DOHH2 (cell line): ENCODE measurements at regions not wholly inside any gene's neighbourhood (a gene's known extent, or its start where the extent isn't known, plus 50 kb on each side); places are given as distances from the start of the nearest gene placed in this dataset.

Experiments used
- H3F3A ChIP-seq: fragments of 200-600 bp; sonication (generic), shearing (Covaris generic); 2 replicates; pipeline ENCODE4 v1.6.0; 2016; ENCODE audit warnings: antibody characterized with exemption, mild to moderate bottlenecking; ENCODE audit not compliant: control insufficient read depth, insufficient read depth
- H3K27ac ChIP-seq: fragments of 200-600 bp; sonication (generic); 2 replicates; pipeline ENCODE4 v1.5.1; 2014; ENCODE audit warnings: low read depth, mild to moderate bottlenecking, low read length, moderate library complexity
- H3K27me3 ChIP-seq: fragments of 200-600 bp; sonication (generic); 2 replicates; pipeline ENCODE4 v1.6.1; 2014; ENCODE audit warnings: mild to moderate bottlenecking, low read length, mixed read lengths; ENCODE audit not compliant: control insufficient read depth
- H3K36me3 ChIP-seq: fragments of 200-600 bp; sonication (generic); 2 replicates; pipeline ENCODE4 v1.6.1; 2014; ENCODE audit warnings: mild to moderate bottlenecking, low read length, moderate library complexity, mixed read lengths; ENCODE audit not compliant: control insufficient read depth
- H3K4me1 ChIP-seq: fragments of 200-600 bp; sonication (generic); 2 replicates; pipeline ENCODE4 v1.6.1; 2014; ENCODE audit warnings: mild to moderate bottlenecking, low read length, mixed read lengths; ENCODE audit not compliant: control insufficient read depth
- H3K4me2 ChIP-seq: fragments of 200-600 bp; sonication (generic); 2 replicates; pipeline ENCODE4 v1.6.0; 2014; ENCODE audit warnings: mild to moderate bottlenecking, low read length, moderate library complexity
- H3K4me3 ChIP-seq: fragments of 200-600 bp; sonication (generic); 2 replicates; pipeline ENCODE4 v1.5.1; 2014; ENCODE audit warnings: mild to moderate bottlenecking, low read length, mixed read lengths
- H3K79me2 ChIP-seq: fragments of 200-600 bp; sonication (generic); 2 replicates; pipeline ENCODE4 v1.6.1; 2014; ENCODE audit warnings: mild to moderate bottlenecking, low read length, mixed read lengths; ENCODE audit not compliant: control insufficient read depth
- H3K9me2 ChIP-seq: fragments of 200-600 bp; sonication (generic); replicated peaks from 2 replicates; pipeline ENCODE4 v1.6.1; 2014; ENCODE audit warnings: mild to moderate bottlenecking, low read length, mixed read lengths; ENCODE audit not compliant: control insufficient read depth
- H3K9me3 ChIP-seq: fragments of 200-600 bp; sonication (generic); 2 replicates; pipeline ENCODE4 v1.6.1; 2014; ENCODE audit warnings: antibody characterized with exemption, low read length, mixed read lengths; ENCODE audit not compliant: control insufficient read depth, insufficient read depth
- H4K20me1 ChIP-seq: fragments of 200-600 bp; sonication (generic); 2 replicates; pipeline ENCODE4 v1.6.0; 2014; ENCODE audit warnings: low read depth, mild to moderate bottlenecking, antibody characterized with exemption, low read length, moderate library complexity; ENCODE audit not compliant: control insufficient read depth, insufficient read depth
- CTCF ChIP-seq: fragments of 200-600 bp; sonication (generic); IDR thresholded peaks from one replicate; pipeline ENCODE4 v1.5.1; 2014; ENCODE audit warnings: antibody characterized with exemption, mild to moderate bottlenecking, low read depth, low read length; ENCODE audit not compliant: poor library complexity, severe bottlenecking
- EZH2phosphoT487 ChIP-seq: fragments of 200-600 bp; sonication (generic); IDR thresholded peaks from 2 replicates; pipeline ENCODE4 v1.6.1; 2017; ENCODE audit warnings: borderline replicate concordance, mild to moderate bottlenecking, antibody characterized with exemption, low read length, moderate library complexity, mixed read lengths

GRCh38 chr10:108362296-108362695, 1197.8 kb upstream of the SORCS1 start:
- no peaks in the 10 kb centered on the region for H3K9me2 ChIP-seq

DNA sequence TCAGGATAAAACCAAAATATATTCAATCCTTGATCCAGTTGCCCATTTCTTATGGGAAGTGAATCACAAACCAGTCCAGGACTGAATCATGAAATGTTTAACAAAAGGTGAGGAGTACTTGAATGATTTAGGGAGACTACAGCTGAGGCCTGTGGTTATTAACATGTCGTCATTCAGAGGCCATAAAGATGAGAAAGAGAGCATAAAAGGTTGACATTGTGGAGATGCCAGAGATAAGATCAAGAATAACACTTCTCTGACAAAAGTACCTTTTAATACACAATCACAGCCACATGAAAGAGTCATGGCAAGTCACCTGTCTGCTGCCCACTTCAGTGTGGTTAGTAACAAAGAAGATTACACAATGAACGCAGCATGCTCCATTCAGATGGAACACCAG, 1195.7 kb upstream of the SORCS1 start:
- no peak overlapping the region for H3K4me2 ChIP-seq
- no peak overlapping the region for H3K27ac ChIP-seq

More at GRCh38 chr10:108362296-108362695, 1197.8 kb upstream of the SORCS1 start:
- Histone ChIP-seq H3K79me2 (no peaks in the 10 kb centered on the region), H3K4me3 (no peak overlapping the region), H3K9me3 (no peaks in the 10 kb centered on the region), H3K4me1 (no peaks in the 10 kb centered on the region), H3K4me2 (no peak overlapping the region), H3F3A (no peaks in the 10 kb centered on the region), H4K20me1 (no peaks in the 10 kb centered on the region), H3K36me3 (no peaks in the 10 kb centered on the region), H3K27me3 (no peaks in the 10 kb centered on the region), H3K27ac (no peak overlapping the region)
- no peak for TF ChIP-seq EZH2phosphoT487
- no peak for TF ChIP-seq CTCF

GRCh38 chr10:108358912-108359311, 1194.4 kb upstream of the SORCS1 start:
- H3K4me2 ChIP-seq = no peak overlapping the region
- H3K4me1 ChIP-seq = no peaks in the 10 kb centered on the region
- no peaks in the 10 kb centered on the region for H3K9me2 ChIP-seq
- H4K20me1 ChIP-seq = no peaks in the 10 kb centered on the region
- no peaks in the 10 kb centered on the region for H3K27me3 ChIP-seq
- H3K36me3 ChIP-seq = no peaks in the 10 kb centered on the region
- TF ChIP-seq CTCF = no peak
- no peak for TF ChIP-seq EZH2phosphoT487
- no peak overlapping the region for H3K4me3 ChIP-seq
- no peak overlapping the region for H3K27ac ChIP-seq
- no peaks in the 10 kb centered on the region for H3F3A ChIP-seq
- H3K9me3 ChIP-seq = no peaks in the 10 kb centered on the region
- H3K79me2 ChIP-seq = no peaks in the 10 kb centered on the region

More for the DNA sequence above, 1195.7 kb upstream of the SORCS1 start:
- no peak overlapping the region for H3K4me3 ChIP-seq
- TF ChIP-seq EZH2phosphoT487 (no peak), CTCF (no peak)
- no peaks in the 10 kb centered on the region for H3K9me2 ChIP-seq
- H3K27me3 ChIP-seq = no peaks in the 10 kb centered on the region
- no peaks in the 10 kb centered on the region for H3K36me3 ChIP-seq
- no peaks in the 10 kb centered on the region for H3K4me1 ChIP-seq
- no peaks in the 10 kb centered on the region for H3K9me3 ChIP-seq
- no peaks in the 10 kb centered on the region for H3K79me2 ChIP-seq
- no peaks in the 10 kb centered on the region for H4K20me1 ChIP-seq
- H3F3A ChIP-seq = no peaks in the 10 kb centered on the region

- H3K36me3 ChIP-seq = no peaks in the 10 kb centered on the region
- H3F3A ChIP-seq = no peaks in the 10 kb centered on the region
- no peaks in the 10 kb centered on the region for H3K9me3 ChIP-seq
- no peaks in the 10 kb centered on the region for H3K4me1 ChIP-seq
- no peak for TF ChIP-seq CTCF
- TF ChIP-seq EZH2phosphoT487 = no peak
- no peak overlapping the region for H3K4me2 ChIP-seq
- no peak overlapping the region for H3K4me3 ChIP-seq
- no peaks in the 10 kb centered on the region for H3K79me2 ChIP-seq
- H3K27me3 ChIP-seq = no peaks in the 10 kb centered on the region
- no peaks in the 10 kb centered on the region for H3K9me2 ChIP-seq
- H3K27ac ChIP-seq = no peak overlapping the region
- no peaks in the 10 kb centered on the region for H4K20me1 ChIP-seq
Observed at GRCh38 chr10:108352771-108353170, 1188.3 kb upstream of the SORCS1 start.
